ENCODE measurements at regions not wholly inside any gene's neighbourhood (a gene's known extent, or its start where the extent isn't known, plus 50 kb on each side); places are given as distances from the start of the nearest gene placed in this dataset.

- TF ChIP-seq, protein P1, sequence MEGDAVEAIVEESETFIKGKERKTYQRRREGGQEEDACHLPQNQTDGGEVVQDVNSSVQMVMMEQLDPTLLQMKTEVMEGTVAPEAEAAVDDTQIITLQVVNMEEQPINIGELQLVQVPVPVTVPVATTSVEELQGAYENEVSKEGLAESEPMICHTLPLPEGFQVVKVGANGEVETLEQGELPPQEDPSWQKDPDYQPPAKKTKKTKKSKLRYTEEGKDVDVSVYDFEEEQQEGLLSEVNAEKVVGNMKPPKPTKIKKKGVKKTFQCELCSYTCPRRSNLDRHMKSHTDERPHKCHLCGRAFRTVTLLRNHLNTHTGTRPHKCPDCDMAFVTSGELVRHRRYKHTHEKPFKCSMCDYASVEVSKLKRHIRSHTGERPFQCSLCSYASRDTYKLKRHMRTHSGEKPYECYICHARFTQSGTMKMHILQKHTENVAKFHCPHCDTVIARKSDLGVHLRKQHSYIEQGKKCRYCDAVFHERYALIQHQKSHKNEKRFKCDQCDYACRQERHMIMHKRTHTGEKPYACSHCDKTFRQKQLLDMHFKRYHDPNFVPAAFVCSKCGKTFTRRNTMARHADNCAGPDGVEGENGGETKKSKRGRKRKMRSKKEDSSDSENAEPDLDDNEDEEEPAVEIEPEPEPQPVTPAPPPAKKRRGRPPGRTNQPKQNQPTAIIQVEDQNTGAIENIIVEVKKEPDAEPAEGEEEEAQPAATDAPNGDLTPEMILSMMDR (IDR thresholded peaks at IDR 0.05) = no peak
- ChIA-PET POLR2A (no interaction called here), CTCF (no interaction called here)
- Mint-ChIP-seq H3K27ac (no peak overlapping the region), H3K36me3 (ENCODE audit: low read depth) (no peaks in the 10 kb centered on the region), H3K4me3 (no peak overlapping the region), H3K4me1 (ENCODE audit: low read depth) (no peaks in the 10 kb centered on the region), H3K27me3 (peaks cover 4% of the 10 kb centered on the region), H3K9me3 (no peaks in the 10 kb centered on the region)
- DNase-seq (no peak), ATAC-seq (no peak)
- intact Hi-C loops (cut with micrococcal nuclease) = no loop called here
Observed at GRCh38 chr17:79466562-79467350, 144.1 kb downstream of the RBFOX3 start.

DNA sequence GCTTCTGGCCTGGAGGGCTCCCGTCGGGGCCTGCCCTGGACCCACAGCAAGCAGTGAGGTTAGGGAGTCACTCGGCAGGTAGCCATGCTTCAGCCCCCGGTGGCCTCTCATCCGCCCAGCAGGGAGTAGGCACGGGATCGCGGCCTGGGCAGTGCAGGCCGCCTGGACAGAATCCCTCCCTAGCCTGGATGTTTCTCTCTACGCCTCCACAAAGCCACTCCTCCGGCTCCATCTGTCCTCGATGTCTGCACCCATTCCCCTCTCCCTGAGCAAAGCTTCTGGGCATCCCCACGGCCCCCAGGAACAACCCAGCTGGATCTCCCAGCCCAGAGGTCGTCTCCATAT is 145.2 kb downstream of the RBFOX3 start:
- ATAC-seq (no peak), DNase-seq (no peak)
- TF ChIP-seq, protein P1 (IDR thresholded peaks at IDR 0.05) = no peak
- Mint-ChIP-seq H3K9me3 (no peaks in the 10 kb centered on the region), H3K4me3 (no peak overlapping the region), H3K27ac (no peak overlapping the region), H3K4me1 (ENCODE audit: low read depth) (no peaks in the 10 kb centered on the region), H3K36me3 (ENCODE audit: low read depth) (no peaks in the 10 kb centered on the region), H3K27me3 (peaks cover 4% of the 10 kb centered on the region)
- intact Hi-C loops (cut with micrococcal nuclease) = no loop called here
- ChIA-PET POLR2A (no interaction called here), CTCF (no interaction called here)

DNA sequence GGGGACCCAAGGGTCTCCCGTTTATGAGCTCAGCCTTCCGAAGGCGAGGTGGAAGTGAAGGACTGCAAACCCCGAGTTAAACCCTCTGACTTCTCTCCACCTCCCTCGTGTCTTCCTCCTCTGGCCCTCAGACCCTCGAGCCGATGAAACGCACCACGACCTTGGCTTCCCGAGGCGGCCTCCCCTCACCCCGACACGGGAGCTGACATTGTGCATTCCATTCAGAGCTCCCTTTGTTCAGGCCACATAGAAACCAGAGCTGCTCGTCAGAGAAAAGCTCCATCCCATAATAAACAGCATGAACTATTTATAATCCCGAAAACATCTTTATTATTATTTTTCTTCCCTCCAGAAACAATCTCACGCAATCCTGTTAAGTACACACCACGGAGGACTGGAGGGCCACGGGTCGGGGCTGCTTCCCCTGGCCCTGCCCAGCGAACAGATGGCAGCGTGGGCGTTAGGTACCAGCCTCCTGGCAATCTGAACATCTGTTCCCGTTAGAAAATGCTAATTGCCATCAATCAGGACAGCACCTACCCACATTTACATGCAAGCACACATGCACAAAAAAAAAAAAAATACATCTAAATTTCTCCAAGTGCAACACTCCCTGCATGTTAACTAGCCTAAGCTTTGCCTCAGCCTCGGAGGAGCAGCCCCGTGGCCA is 145.7 kb downstream of the RBFOX3 start:
- Mint-ChIP-seq H3K36me3 (ENCODE audit: low read depth) (no peaks in the 10 kb centered on the region), H3K4me1 (ENCODE audit: low read depth) (no peaks in the 10 kb centered on the region), H3K4me3 (no peak overlapping the region), H3K27me3 (peaks cover 4% of the 10 kb centered on the region), H3K9me3 (no peaks in the 10 kb centered on the region), H3K27ac (no peak overlapping the region)
- POLR2A ChIA-PET = no interaction called here
- TF ChIP-seq, protein P1 (IDR thresholded peaks at IDR 0.05) = no peak
- ATAC-seq (no peak), DNase-seq (no peak)
- intact Hi-C loops (cut with micrococcal nuclease) = no loop called here
- CTCF ChIA-PET = no interaction called here

DNA sequence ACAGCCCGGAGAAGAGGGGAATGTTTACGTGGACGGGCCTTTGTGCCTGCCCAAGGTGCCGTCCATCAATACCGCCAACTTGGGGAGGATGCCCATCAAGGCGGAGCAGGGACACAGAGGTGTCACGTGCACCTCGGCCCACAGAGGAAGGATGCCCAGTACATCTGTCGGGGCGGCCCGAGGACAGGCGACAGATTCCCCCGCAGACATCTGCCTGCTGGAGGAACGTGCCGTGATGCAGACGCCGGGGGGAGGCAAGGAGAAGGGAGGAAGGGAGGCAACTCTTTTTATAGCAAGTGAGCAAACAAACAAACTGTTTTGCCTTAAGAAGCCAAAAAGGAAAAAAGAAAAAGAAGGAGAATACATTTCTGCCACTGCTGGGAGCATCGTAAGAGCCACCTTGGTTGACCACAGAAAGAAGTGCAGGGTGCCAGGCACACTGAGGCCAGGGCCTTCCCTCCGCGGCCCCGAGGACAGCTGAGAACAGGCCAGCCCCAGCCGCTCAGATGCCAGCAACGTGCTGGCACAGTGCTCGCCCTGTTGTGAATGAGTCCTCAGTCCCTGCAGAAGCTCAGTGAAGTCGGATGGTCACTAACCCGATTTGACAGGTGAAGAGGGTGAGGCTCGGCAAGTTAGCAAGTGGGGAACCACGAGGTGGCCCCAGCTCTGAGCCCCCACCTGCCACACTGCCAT is 146.4 kb downstream of the RBFOX3 start:
- ChIA-PET POLR2A (no interaction called here), CTCF (no interaction called here)
- Mint-ChIP-seq H3K4me1 (ENCODE audit: low read depth) (no peaks in the 10 kb centered on the region), H3K36me3 (ENCODE audit: low read depth) (no peaks in the 10 kb centered on the region), H3K9me3 (no peaks in the 10 kb centered on the region), H3K27me3 (peaks cover 2% of the 10 kb centered on the region), H3K4me3 (no peak overlapping the region), H3K27ac (no peak overlapping the region)
- TF ChIP-seq, protein P1 (IDR thresholded peaks at IDR 0.05) = no peak
- intact Hi-C loops (cut with micrococcal nuclease) = no loop called here
- DNase-seq (no peak), ATAC-seq (no peak)
